ES-I3 (cell line): ENCODE measurements at regions not wholly inside any gene's neighbourhood (a gene's known extent, or its start where the extent isn't known, plus 50 kb on each side); places are given as distances from the start of the nearest gene placed in this dataset.
"Not testable (repeated sequence)": the region's sequence is repeated elsewhere in the genome, so short reads cannot be mapped to it uniquely, and the experiment has no call there.

Experiments
- H3K36me3 ChIP-seq: 2 replicates; pipeline ENCODE4 v1.6.1; 2013; ENCODE audit warnings: mild to moderate bottlenecking, low read length, control low read depth, moderate library complexity; ENCODE audit not compliant: insufficient read depth
- H3K4me1 ChIP-seq: 2 replicates; pipeline ENCODE4 v1.6.1; 2013; ENCODE audit warnings: mild to moderate bottlenecking, control low read depth, low read length; ENCODE audit not compliant: insufficient read depth
- H3K9ac ChIP-seq: 2 replicates; pipeline ENCODE4 v1.6.1; 2013; ENCODE audit warnings: low read depth, mild to moderate bottlenecking, low read length, moderate library complexity
- H3K9me3 ChIP-seq: 2 replicates; pipeline ENCODE4 v1.6.1; 2013; ENCODE audit warnings: mild to moderate bottlenecking, low read length, moderate library complexity; ENCODE audit not compliant: control insufficient read depth, insufficient read depth

GRCh38 chr1:103953386-103953785 lies 203.7 kb downstream of the AMY1C start:
- Histone ChIP-seq H3K36me3 (no peaks in the 10 kb centered on the region), H3K9me3 (no peaks in the 10 kb centered on the region), H3K4me1 (no peaks in the 10 kb centered on the region), H3K9ac (no peak overlapping the region)

DNA sequence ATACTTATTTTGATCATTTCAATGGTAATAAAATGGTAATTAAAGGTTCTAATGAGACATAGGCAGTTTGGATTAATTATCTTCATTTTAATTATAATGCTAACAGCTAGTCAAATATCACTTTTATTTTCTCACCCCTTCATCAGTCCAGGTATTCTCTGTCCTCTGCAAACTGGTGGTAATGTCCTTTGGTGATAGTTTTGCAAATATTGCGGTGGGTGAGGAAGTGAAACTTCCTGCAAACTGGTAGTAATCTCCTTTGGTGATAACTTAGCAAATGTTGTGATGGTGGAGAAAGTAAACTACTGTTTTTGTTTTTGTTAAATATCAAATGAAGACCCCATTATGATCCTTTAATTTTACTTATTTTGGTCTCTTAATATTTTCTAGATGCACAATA lies 209.0 kb downstream of the AMY1C start:
- no peaks in the 10 kb centered on the region for H3K4me1 ChIP-seq
- H3K9me3 ChIP-seq: no peaks in the 10 kb centered on the region
- H3K9ac ChIP-seq: no peak overlapping the region
- H3K36me3 ChIP-seq: no peaks in the 10 kb centered on the region

GRCh38 chr1:103959565-103959964 lies 209.9 kb downstream of the AMY1C start:
- Histone ChIP-seq H3K36me3 (no peaks in the 10 kb centered on the region), H3K9ac (no peak overlapping the region), H3K9me3 (no peaks in the 10 kb centered on the region), H3K4me1 (no peaks in the 10 kb centered on the region)

- H3K9ac ChIP-seq: no peak overlapping the region
These were observed 210.3 kb downstream of the AMY1C start for GRCh38 chr1:103960045-103960444.

DNA sequence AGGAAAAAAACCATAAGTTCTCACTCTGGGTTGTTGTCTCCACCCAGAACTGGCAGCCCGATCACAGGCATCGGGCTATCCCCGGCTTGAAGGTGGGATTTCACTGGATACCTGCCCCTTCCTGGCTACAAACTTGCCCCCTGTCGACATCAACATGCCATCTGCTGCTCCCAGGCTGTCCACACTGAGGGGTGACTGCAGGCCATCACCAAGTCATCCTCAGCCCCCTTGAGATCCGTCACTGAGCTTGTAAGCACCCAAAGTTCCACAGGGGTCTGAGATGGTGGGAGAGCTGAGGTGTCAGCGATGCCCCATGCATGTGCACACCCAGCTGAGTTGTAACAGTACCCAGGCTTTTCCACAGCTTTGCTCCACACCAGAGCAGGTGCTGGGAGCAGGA lies 211.0 kb downstream of the AMY1C start:
- Histone ChIP-seq H3K9me3 (no peaks in the 10 kb centered on the region), H3K4me1 (no peaks in the 10 kb centered on the region), H3K9ac (no peak overlapping the region), H3K36me3 (no peaks in the 10 kb centered on the region)

More at GRCh38 chr1:103960045-103960444, 210.3 kb downstream of the AMY1C start:
- H3K4me1 ChIP-seq: no peaks in the 10 kb centered on the region
- H3K36me3 ChIP-seq: no peaks in the 10 kb centered on the region
- H3K9me3 ChIP-seq: no peaks in the 10 kb centered on the region

DNA sequence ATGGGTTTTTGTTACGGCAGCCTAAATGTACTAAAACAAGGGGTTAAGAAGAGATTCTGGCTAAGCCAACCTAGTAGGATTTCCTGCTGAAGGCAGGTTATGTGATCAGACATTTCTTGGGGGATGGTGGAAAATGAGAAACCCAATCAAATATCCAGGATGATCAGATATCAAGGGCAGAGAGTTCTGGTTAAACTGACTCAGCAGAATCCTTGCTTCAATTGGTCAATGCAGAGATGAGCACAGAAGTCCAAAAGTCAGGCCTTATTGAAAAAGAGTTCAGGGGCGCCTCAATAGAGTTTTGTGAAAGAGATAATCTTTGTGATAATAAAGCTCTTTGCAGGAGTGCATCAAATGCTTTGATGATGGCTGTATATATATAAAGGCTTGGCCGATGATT lies 237.1 kb downstream of the AMY1C start:
- no peaks in the 10 kb centered on the region for H3K9me3 ChIP-seq
- H3K36me3 ChIP-seq: no peaks in the 10 kb centered on the region
- H3K9ac ChIP-seq: no peak overlapping the region
- H3K4me1 ChIP-seq: no peaks in the 10 kb centered on the region

DNA sequence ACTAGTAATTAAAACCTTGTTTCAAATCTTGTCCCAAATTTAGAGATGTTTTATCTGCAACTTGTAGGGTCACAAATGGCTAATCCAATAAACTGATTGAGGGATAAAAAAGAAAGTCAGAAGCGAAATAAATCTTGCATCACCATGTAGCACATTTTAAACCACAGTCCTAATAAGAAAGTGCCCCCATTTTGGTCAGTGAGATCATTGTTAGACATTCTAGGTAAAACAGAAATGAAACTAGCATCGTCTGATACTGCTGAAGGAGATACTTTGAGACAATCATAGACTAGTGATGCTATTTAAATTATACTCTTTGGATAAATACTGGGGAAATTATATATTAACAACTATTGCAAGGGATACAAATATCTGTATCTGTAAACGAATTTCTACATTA lies 247.9 kb downstream of the AMY1C start:
- Histone ChIP-seq H3K4me1 (no peaks in the 10 kb centered on the region), H3K36me3 (no peaks in the 10 kb centered on the region), H3K9ac (no peak overlapping the region), H3K9me3 (no peaks in the 10 kb centered on the region)

DNA sequence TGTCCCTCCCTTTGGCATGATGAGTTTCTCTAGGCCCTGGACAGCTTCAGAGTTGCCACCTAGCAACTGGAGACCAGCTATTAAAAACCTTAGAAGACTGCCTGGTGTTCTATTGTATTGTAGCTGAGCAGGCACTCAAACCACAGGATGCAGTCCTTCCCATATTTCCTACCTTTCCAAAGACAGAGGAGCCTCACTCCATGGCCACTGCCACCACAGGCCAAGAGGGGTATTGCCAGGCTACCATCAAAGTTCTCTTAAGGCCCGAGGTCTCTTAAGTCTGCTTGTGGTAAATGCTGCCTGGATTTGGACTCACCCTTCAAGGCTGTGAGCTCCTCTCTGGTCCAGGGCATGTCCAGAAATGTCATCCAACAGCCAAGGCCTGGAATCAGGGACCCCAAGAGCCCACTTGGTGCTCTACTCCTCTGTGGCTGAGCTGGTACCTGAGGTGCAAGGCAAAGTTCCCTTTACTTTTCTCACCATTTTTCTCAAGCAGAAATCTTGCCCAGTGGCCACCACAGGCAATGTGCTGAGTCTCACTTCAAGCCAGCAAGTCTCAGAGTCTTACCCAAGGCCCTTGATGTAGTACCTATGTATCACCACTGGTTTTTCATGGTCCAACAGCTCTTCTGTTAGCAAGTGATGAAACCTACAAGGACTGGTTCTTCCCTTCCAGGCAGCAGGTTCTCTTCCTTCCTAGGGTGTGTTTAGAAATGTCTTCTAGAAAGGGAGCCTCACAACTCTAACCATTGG lies 269.4 kb downstream of the AMY1C start:
- no peaks in the 10 kb centered on the region for H3K36me3 ChIP-seq
- H3K4me1 ChIP-seq: no peaks in the 10 kb centered on the region

GRCh38 chr1:104019675-104020049 lies 270.0 kb downstream of the AMY1C start:
- Histone ChIP-seq H3K9me3 (no peaks in the 10 kb centered on the region), H3K36me3 (no peaks in the 10 kb centered on the region), H3K4me1 (no peaks in the 10 kb centered on the region), H3K9ac (no peak overlapping the region)

More for the DNA sequence above, 269.4 kb downstream of the AMY1C start:
- Histone ChIP-seq H3K9me3 (no peaks in the 10 kb centered on the region), H3K9ac (no peak overlapping the region)

- H3K36me3 ChIP-seq: no peaks in the 10 kb centered on the region
- no peaks in the 10 kb centered on the region for H3K4me1 ChIP-seq
- no peaks in the 10 kb centered on the region for H3K9me3 ChIP-seq
- H3K9ac ChIP-seq: no peak overlapping the region
These were observed 278.8 kb downstream of the AMY1C start for GRCh38 chr1:104028416-104029035.

DNA sequence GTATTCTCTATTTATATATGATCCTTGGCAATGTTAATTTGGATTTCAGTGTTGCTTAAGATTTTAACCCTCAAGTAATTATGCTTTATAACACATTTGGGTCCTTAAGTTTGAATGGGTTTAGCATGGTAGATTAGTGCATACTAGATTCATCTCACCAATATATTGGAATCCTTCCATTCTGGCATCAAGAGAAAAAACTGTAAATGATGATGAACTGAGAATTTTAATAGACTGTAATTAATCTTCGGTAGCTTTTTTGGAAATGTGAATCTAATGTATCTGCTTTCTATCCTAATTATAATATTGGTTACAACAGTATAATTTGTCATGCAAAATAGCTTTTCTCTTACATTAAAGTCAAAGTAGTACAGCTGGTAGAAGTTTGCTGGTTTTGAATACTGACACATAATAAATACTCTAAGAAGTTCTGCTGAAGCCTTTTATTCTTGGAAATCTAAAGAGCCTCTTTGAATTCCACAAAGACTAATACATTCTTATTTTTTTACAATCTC lies 279.8 kb downstream of the AMY1C start:
- Histone ChIP-seq H3K9me3 (no peaks in the 10 kb centered on the region), H3K9ac (no peak overlapping the region), H3K4me1 (no peaks in the 10 kb centered on the region), H3K36me3 (no peaks in the 10 kb centered on the region)

DNA sequence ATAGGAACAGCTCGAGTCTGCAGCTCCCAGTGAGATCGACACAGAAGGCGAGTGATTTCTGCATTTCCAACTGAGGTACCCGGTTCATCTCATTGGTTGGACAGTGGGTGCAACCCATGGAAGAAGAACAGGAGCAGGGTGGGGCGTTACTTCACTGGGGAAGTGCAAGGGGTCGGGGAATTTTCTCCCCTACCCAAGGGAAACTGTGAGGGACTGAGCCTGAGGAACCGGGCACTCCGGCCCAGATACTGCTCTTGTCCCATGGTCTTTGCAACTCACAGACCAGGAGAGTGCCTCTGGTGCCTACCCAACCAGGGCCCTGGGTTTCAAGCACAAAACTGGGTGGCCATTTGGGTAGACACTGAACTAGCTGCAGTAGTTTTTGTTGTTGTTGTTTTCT lies 307.1 kb downstream of the AMY1C start:
- Histone ChIP-seq H3K9me3 (no peaks in the 10 kb centered on the region), H3K9ac (no peak overlapping the region), H3K36me3 (no peaks in the 10 kb centered on the region), H3K4me1 (peaks cover 9% of the 10 kb centered on the region; the same call in 1 of the 2 replicates)

DNA sequence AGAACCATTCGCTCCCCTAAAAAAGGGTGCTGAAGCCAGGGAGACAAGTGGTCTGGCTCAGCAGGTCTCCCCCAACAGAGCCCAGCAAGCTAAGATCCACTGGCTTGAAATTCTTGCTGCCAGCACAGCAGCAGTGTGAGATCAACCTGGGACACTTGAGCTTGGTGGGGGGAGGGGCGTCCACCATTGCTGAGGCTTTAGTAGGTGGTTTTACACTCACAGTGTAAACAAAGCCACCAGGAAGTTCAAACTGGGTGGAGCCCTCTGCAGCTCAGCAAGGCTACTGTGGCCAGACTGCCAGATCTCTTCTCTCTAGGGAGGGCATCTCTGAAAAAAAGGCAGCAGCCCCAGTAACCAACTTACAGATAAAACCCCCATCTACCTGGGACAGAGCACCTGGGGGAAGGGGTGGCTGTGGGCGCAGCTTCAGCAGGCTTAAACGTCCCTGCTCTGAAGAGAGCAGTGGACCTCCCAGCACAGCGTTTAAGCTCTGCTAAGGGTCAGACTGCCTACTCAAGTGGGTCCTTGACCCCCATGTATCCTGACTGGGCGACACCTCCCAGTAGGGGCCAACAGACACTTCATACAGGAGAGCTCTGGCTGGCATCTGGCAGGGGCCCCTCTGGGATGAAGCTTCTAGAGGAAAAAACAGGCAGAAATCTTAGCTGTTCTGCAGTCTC lies 307.7 kb downstream of the AMY1C start:
- not testable (repeated sequence) for H3K36me3 ChIP-seq, H3K9ac ChIP-seq, H3K4me1 ChIP-seq, H3K9me3 ChIP-seq

- H3K4me1 ChIP-seq, H3K9ac ChIP-seq, H3K36me3 ChIP-seq, H3K9me3 ChIP-seq: not testable (repeated sequence)
These were observed 311.9 kb downstream of the AMY1C start for GRCh38 chr1:104061637-104062036.

- H3K9me3 ChIP-seq: no peaks in the 10 kb centered on the region
- no peaks in the 10 kb centered on the region for H3K36me3 ChIP-seq
- no peaks in the 10 kb centered on the region for H3K4me1 ChIP-seq
- no peak overlapping the region for H3K9ac ChIP-seq
These were observed 314.7 kb downstream of the AMY1C start for GRCh38 chr1:104064399-104064798.
